HS-27A (cell line): ENCODE measurements at regions not wholly inside any gene's neighbourhood (a gene's known extent, or its start where the extent isn't known, plus 50 kb on each side); places are given as distances from the start of the nearest gene placed in this dataset.
A peak's percentile ranks its signal among the peaks of the same experiment; 100 is the strongest.

ENCODE experiments used
- DNase-seq: peaks from one replicate; pipeline ENCODE4 v3.0.0-alpha.2; 2012; ENCODE audit warnings: low read depth, missing footprints

DNA sequence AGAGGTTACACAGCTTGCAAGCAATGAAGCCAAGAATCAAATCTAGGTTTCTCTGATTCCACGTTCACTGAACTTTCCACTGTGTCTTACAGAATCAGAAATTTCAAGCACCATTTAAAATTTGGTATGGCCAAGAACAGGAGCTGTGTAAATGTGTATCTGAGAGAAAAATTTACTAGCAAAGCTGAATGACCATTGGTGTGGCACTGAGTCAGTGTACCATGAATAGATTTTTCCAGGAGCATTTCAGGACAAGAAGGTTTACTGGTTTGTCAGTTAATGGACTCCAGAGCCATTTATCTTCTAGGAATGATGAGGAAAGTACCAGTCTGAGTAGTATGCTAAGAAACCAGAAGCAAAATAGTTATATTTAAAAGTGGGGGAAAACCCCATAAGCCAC lies 269.4 kb upstream of the FAT3 start:
- no peak for DNase-seq

GRCh38 chr11:91952056-91952455 lies 272.6 kb upstream of the FAT3 start:
- DNase-seq, result no peak

DNA sequence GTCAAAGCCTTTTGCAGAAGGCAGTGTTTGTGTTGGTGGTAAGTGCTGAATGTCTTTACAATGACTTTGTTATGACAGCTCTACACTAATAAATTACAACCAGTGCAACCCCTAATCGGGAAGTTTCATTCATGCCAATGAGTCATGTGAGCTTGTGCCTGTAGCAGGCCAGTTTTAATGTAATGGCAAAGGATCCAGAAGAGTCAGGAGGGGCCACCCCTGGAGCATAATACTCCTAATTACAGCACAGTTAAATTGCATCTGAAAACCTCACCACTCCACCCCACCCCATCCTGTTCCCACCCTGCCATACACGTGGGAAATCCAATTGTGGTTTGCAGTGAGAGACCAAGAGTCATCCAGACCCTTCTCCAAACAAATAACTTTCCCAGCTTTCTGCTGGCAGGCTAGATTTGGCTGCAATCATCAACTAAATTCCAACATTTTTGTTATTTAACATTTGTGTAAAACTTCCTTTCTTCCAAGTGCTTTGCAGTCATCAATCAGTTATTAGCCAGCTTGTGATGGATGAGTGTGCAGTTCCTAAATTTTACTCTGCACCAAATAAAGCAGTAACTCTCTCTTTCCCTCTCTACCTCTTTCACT lies 277.3 kb upstream of the FAT3 start:
- DNase-seq, result peak; percentile 3

DNA sequence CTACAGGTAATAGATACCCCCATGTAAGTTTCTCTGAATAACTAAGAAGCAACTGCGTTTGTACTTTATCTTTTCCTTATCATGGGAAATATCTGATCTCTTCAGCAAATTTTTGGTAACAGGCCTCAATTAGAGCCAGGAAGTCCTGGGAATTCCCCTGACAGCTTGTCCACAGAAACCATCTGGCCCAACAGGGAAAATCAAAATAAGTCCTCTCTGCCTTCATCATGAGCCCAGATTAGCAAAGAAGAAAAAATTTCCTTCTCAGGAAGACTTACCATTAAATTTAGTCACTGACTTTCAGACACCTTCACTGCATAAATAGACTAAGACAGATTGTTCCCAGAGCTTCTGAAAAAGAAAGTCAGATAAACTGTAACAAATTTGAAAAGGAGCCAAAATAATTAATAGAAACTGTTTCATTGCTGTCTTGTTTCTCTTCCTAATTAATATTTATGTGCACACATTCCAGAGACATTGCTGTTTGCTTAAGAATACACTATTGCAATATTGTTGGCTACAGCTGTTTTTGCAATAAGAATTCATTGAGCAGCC lies 278.1 kb upstream of the FAT3 start:
- no peak for DNase-seq

DNA sequence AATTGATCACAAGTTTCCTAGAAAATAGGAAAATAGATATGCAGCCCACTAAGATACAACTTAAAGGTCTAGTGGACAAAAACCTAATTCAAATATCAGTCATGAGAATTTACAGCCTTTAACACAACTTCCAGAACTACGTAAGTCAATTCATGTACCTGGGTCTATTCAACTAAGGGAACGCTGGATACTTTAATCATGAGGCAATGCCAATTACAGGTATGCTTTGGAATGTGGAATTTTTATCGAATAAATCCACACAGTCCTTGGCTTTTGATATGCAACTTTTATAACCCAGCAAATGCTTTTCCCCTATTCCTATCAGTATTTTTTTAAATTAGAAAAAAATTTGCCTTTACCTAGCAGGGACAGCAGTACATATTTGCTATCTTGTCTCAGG lies 289.5 kb upstream of the FAT3 start:
- DNase-seq, result no peak

DNA sequence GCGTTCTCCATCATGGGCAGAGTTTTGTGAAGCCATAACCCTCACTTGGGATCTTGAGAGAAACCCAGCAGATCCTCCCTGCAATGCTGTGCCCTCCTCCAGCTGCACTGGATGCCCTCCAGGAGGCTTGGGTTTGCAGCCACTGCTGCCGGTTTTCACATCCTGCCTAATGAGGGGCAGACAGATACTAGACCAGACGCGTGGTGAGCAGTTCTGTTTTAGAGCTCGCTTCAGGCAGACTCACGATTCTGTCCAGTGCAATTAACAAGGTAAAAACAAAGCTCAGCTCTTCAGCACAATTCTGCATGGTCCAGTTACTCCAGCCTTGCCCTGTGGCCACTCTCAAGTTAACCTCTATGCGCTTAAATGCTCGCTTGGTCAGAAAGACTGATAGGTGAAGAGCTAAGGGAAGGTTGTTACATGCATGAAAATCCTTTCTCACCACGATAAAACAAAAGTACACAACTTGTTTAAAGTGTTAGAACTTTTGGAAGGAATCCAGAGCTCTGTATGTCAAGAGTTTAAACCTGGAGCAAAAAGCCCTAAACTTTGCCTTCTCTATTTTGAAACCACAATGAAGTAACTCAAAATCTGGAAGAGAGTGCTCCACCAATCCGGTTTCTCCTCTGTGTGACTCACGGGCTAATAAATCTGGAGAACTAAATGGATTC lies 292.3 kb upstream of the FAT3 start:
- no peak for DNase-seq

GRCh38 chr11:91927448-91927847 lies 297.2 kb upstream of the FAT3 start:
- DNase-seq, result no peak

DNA sequence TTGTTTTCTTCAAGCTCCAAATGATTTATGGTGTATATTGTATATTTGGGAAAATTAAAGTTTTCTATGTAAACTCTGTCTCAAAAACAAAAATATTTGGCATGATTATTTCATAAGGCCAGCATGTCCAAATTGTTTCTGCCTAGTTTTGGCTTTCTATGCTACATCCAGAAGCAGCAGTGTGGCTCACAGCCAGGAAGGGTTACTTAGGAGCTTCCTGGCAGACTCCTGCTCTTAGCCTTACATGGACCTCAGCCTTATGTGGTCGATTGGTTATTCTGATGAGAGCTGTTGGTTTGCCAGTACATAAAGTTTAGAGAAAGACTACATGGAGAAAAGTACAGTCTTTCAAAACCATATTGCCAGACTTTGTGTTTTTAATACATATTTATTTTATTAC lies 297.7 kb upstream of the FAT3 start:
- no peak for DNase-seq

GRCh38 chr11:91922846-91923245 lies 301.8 kb upstream of the FAT3 start:
- no peak for DNase-seq

DNA sequence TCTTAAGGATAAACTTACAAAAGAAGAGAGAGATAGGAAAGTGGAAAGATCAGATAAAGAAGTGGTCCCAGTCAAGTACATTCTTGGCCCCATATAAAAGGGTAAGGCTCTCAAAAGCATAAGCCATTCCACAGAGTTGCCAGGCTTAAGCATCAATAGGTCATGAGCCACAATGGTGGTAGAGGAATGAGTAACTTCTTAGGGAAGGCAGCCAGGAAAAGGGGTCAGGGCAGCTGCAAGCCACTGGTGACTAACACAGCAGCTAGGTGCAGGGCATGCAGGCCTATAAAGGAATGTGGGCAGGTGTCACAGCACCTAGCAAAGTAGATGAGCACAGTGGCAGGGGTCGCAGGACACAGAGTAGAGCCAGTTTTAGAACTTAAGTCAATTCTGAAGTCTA lies 302.6 kb upstream of the FAT3 start:
- DNase-seq, result peak; percentile 24

DNA sequence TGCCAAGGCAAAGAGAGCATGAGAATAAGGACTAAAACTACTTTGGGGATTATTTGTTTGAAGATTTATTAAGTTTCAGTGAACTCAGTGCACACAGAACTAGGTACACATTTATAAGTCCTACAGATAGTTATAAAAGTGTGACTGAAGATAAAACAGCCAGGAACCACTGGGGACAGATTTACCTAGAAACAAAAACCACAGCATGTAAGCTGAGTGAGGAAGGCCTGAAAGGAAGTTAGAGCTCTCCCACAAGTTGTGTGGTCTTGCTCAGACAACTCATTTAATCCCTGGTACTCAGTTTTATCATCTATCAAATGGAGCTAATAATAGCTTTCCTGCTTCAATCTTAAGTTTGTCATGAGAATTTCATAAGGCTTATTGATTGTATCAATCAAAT lies 311.2 kb upstream of the FAT3 start:
- DNase-seq, result no peak

GRCh38 chr11:91912322-91912721 lies 312.3 kb upstream of the FAT3 start:
- DNase-seq, result no peak

- DNase-seq, result no peak
Measured at GRCh38 chr11:91906871-91907624, 317.6 kb upstream of the FAT3 start.

- no peak for DNase-seq
Measured at GRCh38 chr11:91904792-91905785, 319.5 kb upstream of the FAT3 start.

DNA sequence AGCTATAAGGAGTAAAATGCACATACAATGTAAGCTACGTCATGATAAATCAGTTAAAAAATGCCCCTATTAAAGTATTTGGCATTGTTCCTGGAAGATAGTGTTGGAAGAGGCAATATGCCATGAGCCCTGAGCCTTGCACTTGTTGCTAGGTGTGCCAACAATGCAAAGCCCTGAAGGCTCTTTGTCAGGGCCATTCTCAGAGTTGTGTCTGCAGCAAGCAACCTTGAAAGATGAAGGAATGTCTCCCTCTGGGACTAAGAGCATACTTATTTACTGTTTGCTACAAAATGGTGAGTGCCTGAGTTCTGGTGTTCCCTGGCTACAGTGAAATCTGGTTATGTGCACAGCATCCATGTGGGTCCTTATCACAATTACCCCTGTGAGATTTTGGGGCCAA lies 322.3 kb upstream of the FAT3 start:
- no peak for DNase-seq

DNA sequence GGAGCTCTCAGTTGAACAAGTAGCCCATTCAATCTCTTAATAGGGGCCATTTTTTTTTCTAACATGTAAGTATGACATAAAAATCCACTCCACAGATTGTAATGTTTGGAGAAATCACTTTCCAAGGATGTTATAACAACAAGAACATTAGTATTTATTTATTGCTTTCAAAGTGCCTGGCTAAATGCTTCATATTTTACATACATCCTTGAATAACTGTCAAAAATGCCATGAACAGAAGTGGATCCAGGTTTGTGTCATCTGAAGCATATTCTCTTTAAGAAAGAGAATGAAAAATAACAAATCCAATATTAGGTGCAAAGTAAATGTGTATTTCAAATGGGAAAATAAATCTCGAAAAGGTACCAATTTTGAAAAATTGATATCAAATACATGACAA lies 344.0 kb upstream of the FAT3 start:
- no peak for DNase-seq

- DNase-seq, result no peak
Measured at GRCh38 chr11:91876746-91877145, 347.9 kb upstream of the FAT3 start.

GRCh38 chr11:91872243-91872642 lies 352.4 kb upstream of the FAT3 start:
- no peak for DNase-seq

- no peak for DNase-seq
Measured at GRCh38 chr11:91871791-91872190, 352.8 kb upstream of the FAT3 start.

GRCh38 chr11:91871048-91871447 lies 353.6 kb upstream of the FAT3 start:
- DNase-seq, result no peak

GRCh38 chr11:91869686-91870085 lies 354.9 kb upstream of the FAT3 start:
- DNase-seq, result no peak

DNA sequence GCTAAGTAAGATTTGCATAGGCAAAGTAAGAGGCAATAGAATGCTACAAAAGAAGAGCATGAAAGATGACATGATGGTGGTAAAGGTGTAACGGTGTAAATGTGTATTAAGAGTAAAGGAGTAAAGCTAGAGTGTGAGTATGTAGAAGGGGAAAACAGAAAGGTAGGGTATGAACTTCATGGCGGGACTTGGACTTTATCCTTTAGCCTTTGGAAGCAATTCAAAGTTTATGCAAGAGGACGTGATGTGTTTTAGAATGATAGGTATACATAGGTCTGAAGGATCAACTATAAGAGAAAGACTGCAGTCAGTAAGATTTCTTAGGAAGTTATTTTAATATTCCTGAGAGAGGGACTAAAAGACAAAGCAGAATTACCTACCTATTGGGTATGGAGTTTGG lies 358.0 kb upstream of the FAT3 start:
- DNase-seq, result no peak
